OCI-LY3 (cell line): ENCODE measurements at regions not wholly inside any gene's neighbourhood (a gene's known extent, or its start where the extent isn't known, plus 50 kb on each side); places are given as distances from the start of the nearest gene placed in this dataset.

ENCODE experiments used
- EZH2phosphoT487 ChIP-seq: fragments of 200-600 bp; shearing (Covaris generic); IDR thresholded peaks from 2 replicates; pipeline ENCODE4 v1.6.1; 2018; ENCODE audit warnings: antibody characterized with exemption, mixed run types, low read depth
- TF ChIP-seq, protein P1 (sequence below): fragments of 200-600, 300-600 bp; sonication (generic); IDR thresholded peaks from 2 replicates; pipeline ENCODE4 v1.5.1; 2014; ENCODE audit warnings: antibody characterized with exemption, low read length, low read depth

GRCh38 chrX:7614616-7615015 lies 228.4 kb upstream of the VCX start:
- TF ChIP-seq, protein P1, sequence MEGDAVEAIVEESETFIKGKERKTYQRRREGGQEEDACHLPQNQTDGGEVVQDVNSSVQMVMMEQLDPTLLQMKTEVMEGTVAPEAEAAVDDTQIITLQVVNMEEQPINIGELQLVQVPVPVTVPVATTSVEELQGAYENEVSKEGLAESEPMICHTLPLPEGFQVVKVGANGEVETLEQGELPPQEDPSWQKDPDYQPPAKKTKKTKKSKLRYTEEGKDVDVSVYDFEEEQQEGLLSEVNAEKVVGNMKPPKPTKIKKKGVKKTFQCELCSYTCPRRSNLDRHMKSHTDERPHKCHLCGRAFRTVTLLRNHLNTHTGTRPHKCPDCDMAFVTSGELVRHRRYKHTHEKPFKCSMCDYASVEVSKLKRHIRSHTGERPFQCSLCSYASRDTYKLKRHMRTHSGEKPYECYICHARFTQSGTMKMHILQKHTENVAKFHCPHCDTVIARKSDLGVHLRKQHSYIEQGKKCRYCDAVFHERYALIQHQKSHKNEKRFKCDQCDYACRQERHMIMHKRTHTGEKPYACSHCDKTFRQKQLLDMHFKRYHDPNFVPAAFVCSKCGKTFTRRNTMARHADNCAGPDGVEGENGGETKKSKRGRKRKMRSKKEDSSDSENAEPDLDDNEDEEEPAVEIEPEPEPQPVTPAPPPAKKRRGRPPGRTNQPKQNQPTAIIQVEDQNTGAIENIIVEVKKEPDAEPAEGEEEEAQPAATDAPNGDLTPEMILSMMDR = no peak
- TF ChIP-seq EZH2phosphoT487 = no peak
